Common myeloid progenitor, CD34-positive (primary cell): ENCODE measurements at regions not wholly inside any gene's neighbourhood (a gene's known extent, or its start where the extent isn't known, plus 50 kb on each side); places are given as distances from the start of the nearest gene placed in this dataset.

ENCODE experiments used
- CTCF ChIA-PET: fragments of 350-600 bp; sonication (Branson Sonifier 250); formaldehyde crosslinking; loops from one replicate; lab custom pipeline; 2021; ENCODE audit warnings: antibody characterized with exemption; lab: Charles Lee
- POLR2A ChIA-PET: fragments of 350-600 bp; sonication (Branson Sonifier 250); formaldehyde crosslinking; loops from one replicate; lab custom pipeline; 2021; ENCODE audit warnings: antibody characterized with exemption; lab: Charles Lee
- DNase-seq, 3 donors: peaks; one replicate each; pipeline versions ENCODE4 v3.0.0 to v3.0.0-alpha.2; 2013
- H3K27ac ChIP-seq, 2 experiments: 1 replicate in 1 of 2; 2 replicates in 1 of 2; pipeline ENCODE4 v1.7.0; 2013; ENCODE audit warnings: inconsistent platforms in 2 of 2, low read length in 2 of 2, mild to moderate bottlenecking in 2 of 2, low read depth in 1 of 2, moderate library complexity in 1 of 2; ENCODE audit not compliant: severe bottlenecking in 2 of 2, insufficient read depth in 1 of 2, poor library complexity in 1 of 2
- H3K27me3 ChIP-seq, 5 experiments: replicated peaks in 2 of 5; 1 replicate in 3 of 5; 2 replicates in 2 of 5; pipeline versions ENCODE4 v1.6.1 to v1.7.0; 2013; ENCODE audit warnings: low read length in 4 of 5, mild to moderate bottlenecking in 2 of 5, moderate library complexity in 2 of 5, inconsistent platforms in 1 of 5; ENCODE audit not compliant: insufficient read depth in 5 of 5, control insufficient read depth in 4 of 5
- H3K36me3 ChIP-seq, 4 experiments: 1 replicate in 2 of 4; 2 replicates in 2 of 4; pipeline versions ENCODE4 v1.6.1 to v1.7.0; 2013; ENCODE audit warnings: low read length in 3 of 4, control low read depth in 1 of 4, mild to moderate bottlenecking in 1 of 4; ENCODE audit not compliant: control insufficient read depth in 4 of 4, insufficient read depth in 4 of 4
- H3K4me1 ChIP-seq, 4 experiments: 1 replicate in 3 of 4; 2 replicates in 1 of 4; pipeline versions ENCODE4 v1.6.1 to v1.7.1; 2013; ENCODE audit warnings: low read length in 3 of 4, mild to moderate bottlenecking in 3 of 4, control low read depth in 1 of 4, inconsistent platforms in 1 of 4, moderate library complexity in 1 of 4; ENCODE audit not compliant: control insufficient read depth in 4 of 4, insufficient read depth in 4 of 4; ENCODE audit errors: control extremely low read depth in 1 of 4
- H3K4me3 ChIP-seq, 7 experiments: 1 replicate in 4 of 7; 2 replicates in 3 of 7; pipeline versions ENCODE4 v1.5.1 to v1.7.0; 2013; ENCODE audit warnings: mild to moderate bottlenecking in 7 of 7, low read length in 6 of 7, moderate library complexity in 6 of 7, inconsistent platforms in 2 of 7, low read depth in 2 of 7, control low read depth in 1 of 7; ENCODE audit not compliant: insufficient read depth in 4 of 7, control insufficient read depth in 1 of 7; ENCODE audit errors: extremely low read depth in 1 of 7
- H3K9me3 ChIP-seq, 5 experiments: 1 replicate in 4 of 5; 2 replicates in 1 of 5; pipeline versions ENCODE4 v1.6.1 to v1.7.1; 2013; ENCODE audit warnings: low read length in 4 of 5, mild to moderate bottlenecking in 2 of 5, inconsistent platforms in 1 of 5, low read depth in 1 of 5, moderate library complexity in 1 of 5; ENCODE audit not compliant: control insufficient read depth in 4 of 5, insufficient read depth in 2 of 5; ENCODE audit errors: control extremely low read depth in 1 of 5
- WGBS: methylation state at CpG from one replicate; pipeline ENCODE4 v1.1.5; 2013; ENCODE audit not compliant: insufficient coverage; 5-methylcytosine and 5-hydroxymethylcytosine counted together

DNA sequence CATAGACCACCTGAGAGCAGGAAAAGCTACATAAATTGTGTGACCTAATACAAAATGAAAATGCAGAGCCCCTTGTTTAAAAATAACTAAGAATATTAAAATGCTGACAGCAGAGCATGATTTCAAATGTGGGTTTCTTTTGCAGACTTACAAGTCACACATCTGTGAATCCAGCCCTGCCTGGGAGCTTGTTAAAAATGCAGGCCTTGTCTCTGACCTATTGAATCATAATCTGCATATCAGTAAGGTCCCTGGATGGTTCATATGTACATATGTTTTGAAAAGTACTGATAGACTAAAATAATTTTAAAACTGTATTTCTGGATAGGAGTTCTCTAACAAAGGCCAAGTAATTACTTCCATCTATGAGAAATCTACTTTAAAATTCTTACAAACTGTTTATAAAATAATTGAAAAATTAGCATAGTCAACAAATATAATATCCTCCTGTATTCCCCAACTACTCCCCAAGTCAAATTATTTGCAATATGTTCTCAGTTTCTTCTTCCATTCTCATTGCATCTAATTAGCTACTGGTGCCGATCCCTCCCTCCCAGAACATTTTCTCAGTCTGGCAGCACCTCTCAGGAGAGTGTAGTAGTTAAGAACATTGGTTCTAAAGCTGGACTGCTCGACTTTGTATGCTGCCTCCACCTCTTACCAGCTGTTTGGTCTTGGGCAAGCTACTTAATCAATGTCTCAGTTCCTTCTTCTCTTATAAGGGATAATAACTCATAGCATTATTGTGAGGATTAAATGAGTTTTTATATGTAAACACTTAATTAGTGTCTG is 1040.4 kb upstream of the CDH2 start:
- WGBS, result no CpG with 5 or more reads among the region's 2 CpGs

DNA sequence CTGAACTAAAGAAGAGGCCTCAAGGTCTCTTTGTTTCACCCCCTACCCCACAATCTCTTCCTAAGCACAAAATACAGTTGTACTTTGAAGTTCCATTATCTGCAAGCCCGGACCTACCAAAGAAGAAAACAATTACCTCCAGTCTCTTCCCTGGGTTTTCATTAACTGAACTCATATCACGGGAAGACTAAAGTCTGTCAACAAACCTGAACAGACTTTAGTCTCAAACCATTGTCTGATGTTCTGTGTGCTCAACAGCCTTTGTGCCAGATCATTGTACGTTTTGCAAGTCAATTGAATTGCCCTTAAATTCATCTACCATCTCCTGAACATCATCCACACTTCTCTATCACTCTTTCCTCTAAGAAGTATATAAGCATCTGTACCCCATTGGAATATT is 1021.9 kb upstream of the CDH2 start:
- no peaks in the 10 kb centered on the region for H3K9me3 ChIP-seq
- H3K27me3 ChIP-seq, result no peaks in the 10 kb centered on the region
- CTCF ChIA-PET, result no interaction called here
- no peak for DNase-seq
- H3K4me1 ChIP-seq, result no peaks in the 10 kb centered on the region
- H3K27ac ChIP-seq, result no peak overlapping the region
- H3K4me3 ChIP-seq, result no peak overlapping the region
- WGBS, result 97% methylated on average over 3 of the region's 3 CpGs
- no peaks in the 10 kb centered on the region for H3K36me3 ChIP-seq
- POLR2A ChIA-PET, result no interaction called here

More for the DNA sequence above, 1040.4 kb upstream of the CDH2 start:
- no peaks in the 10 kb centered on the region for H3K4me1 ChIP-seq
- no peak overlapping the region for H3K27ac ChIP-seq
- DNase-seq, result no peak
- no peak overlapping the region for H3K4me3 ChIP-seq
- no peaks in the 10 kb centered on the region for H3K27me3 ChIP-seq
- POLR2A ChIA-PET, result no interaction called here
- no peaks in the 10 kb centered on the region for H3K9me3 ChIP-seq
- H3K36me3 ChIP-seq, result no peaks in the 10 kb centered on the region
- CTCF ChIA-PET, result interaction anchor here (0.9 kb wide), 1 partner anchor 13 kb away, joined by 3 read pairs; no protein-coding TSS in a partner anchor

DNA sequence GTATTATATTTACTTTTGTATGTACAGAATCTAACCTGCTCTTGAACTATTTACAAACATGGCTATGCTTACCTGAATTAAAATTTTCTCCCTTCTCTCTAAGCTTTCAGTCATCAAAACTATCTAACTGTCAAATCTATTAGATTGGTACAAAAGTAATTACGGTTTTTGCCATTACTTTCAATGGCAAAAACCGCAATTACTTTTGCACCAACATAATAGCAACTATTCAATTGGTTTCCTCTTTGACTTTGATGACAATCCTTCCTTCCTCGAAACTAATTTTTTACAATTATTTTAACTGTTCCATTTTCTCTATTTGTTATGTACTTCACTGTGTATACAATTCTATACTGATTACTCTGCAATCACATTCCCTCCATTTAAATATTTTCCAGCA is 1019.4 kb upstream of the CDH2 start:
- Histone ChIP-seq H3K27me3 (no peaks in the 10 kb centered on the region), H3K9me3 (no peaks in the 10 kb centered on the region), H3K36me3 (no peaks in the 10 kb centered on the region), H3K4me1 (no peaks in the 10 kb centered on the region), H3K4me3 (no peak overlapping the region), H3K27ac (no peak overlapping the region)
- no peak for DNase-seq
- WGBS, result 100% methylated on average over 2 of the region's 3 CpGs
- POLR2A ChIA-PET, result no interaction called here
- CTCF ChIA-PET, result no interaction called here

DNA sequence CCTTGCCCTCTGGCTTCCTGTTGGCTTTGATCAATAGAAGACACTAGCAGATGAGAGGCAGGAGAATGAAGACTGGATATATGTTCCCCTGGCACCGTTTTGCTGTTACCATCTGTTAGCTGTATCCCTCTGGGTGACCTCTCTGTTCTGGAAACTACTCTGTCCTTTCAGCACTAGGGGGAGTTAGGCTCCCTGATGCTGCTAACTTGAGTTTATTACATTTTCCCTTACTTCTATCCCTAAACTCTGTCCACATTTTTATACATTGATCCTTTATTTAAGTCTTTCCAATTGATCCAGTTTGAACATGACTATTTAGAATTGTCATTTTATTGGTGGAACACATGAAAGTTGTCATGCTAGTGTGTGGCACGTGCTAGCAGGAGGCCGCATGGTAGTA is 1014.3 kb upstream of the CDH2 start:
- ChIA-PET CTCF (no interaction called here), POLR2A (no interaction called here)
- no peaks in the 10 kb centered on the region for H3K27me3 ChIP-seq
- H3K9me3 ChIP-seq, result no peaks in the 10 kb centered on the region
- no peaks in the 10 kb centered on the region for H3K36me3 ChIP-seq
- H3K4me3 ChIP-seq, result no peak overlapping the region
- H3K27ac ChIP-seq, result no peak overlapping the region
- WGBS, result 90% methylated on average over 3 of the region's 3 CpGs
- no peaks in the 10 kb centered on the region for H3K4me1 ChIP-seq
- DNase-seq, result no peak

DNA sequence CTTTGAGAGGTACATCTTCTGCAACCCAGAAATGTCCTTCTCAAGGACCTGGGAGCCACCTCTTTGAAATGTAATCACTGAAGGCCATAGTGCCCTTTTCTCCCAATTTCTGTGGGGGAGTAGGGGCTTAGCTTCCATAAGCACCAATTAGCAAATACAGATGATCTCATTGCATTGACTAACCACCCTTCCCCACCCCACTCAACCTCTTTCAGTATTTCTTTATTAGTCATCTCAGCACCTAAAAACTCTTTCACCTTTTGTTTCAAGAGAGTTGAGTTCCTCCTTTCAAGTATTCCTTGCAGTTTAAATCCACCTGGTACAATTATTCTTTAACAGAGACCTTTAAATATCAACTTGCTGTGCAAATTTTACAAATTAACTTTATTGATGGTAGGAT is 1011.8 kb upstream of the CDH2 start:
- Histone ChIP-seq H3K4me3 (no peak overlapping the region), H3K27ac (no peak overlapping the region), H3K4me1 (peaks cover 0 to 5% (median 0%) of the 10 kb centered on the region in 4 experiments), H3K9me3 (no peaks in the 10 kb centered on the region), H3K27me3 (no peaks in the 10 kb centered on the region), H3K36me3 (no peaks in the 10 kb centered on the region)
- POLR2A ChIA-PET, result no interaction called here
- no peak for DNase-seq
- CTCF ChIA-PET, result no interaction called here

DNA sequence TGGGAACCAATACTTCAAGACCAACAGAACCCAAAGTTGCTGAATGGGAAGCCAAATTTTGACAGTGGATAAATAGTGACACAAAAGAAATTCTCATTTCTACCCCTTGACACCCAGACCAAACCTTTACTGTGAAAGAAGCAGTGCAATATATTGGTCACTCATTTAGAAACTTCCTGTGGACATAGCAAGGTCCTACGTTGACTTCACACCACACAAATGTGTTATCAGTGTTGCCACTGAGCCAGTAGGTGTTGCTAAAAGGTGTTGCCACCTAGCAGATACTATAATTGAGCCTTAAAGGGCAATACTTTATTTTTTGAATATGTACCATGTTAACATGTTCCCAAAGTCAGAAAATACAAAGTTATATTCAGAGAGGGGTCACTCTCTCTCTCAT is 1008.9 kb upstream of the CDH2 start:
- Histone ChIP-seq H3K36me3 (no peaks in the 10 kb centered on the region), H3K27me3 (no peaks in the 10 kb centered on the region), H3K4me1 (peaks cover 0 to 5% (median 0%) of the 10 kb centered on the region in 4 experiments), H3K9me3 (no peaks in the 10 kb centered on the region), H3K4me3 (no peak overlapping the region), H3K27ac (no peak overlapping the region)
- WGBS, result 100% methylated on average over 1 of the region's 1 CpG
- DNase-seq, result no peak
- POLR2A ChIA-PET, result no interaction called here
- CTCF ChIA-PET, result no interaction called here

DNA sequence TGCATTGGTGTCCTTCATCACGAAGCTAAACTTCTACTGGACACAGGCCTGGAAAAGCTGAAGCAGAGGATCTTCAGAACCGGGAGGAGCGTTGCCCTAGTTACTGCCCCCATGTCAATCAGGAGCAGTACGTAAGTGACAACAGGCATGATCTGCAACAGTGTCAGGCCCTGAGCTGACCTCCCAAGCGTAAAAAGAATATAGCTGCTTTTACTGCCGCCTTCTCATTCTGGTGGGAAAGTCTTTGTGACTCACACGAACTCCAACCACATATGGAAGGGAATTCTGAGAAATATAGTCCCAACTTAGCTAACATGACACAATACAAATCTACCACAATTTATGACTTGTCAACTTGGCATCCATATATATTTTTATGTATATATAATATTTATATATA is 1007.7 kb upstream of the CDH2 start:
- Histone ChIP-seq H3K27ac (no peak overlapping the region), H3K4me1 (peaks cover 0 to 5% (median 0%) of the 10 kb centered on the region in 4 experiments), H3K27me3 (no peaks in the 10 kb centered on the region), H3K9me3 (no peaks in the 10 kb centered on the region), H3K4me3 (no peak overlapping the region), H3K36me3 (no peaks in the 10 kb centered on the region)
- ChIA-PET POLR2A (no interaction called here), CTCF (no interaction called here)
- no peak for DNase-seq
- 100% methylated on average over 6 of the region's 7 CpGs for WGBS
